ENCODE measurements at regions not wholly inside any gene's neighbourhood (a gene's known extent, or its start where the extent isn't known, plus 50 kb on each side); places are given as distances from the start of the nearest gene placed in this dataset.

DNA sequence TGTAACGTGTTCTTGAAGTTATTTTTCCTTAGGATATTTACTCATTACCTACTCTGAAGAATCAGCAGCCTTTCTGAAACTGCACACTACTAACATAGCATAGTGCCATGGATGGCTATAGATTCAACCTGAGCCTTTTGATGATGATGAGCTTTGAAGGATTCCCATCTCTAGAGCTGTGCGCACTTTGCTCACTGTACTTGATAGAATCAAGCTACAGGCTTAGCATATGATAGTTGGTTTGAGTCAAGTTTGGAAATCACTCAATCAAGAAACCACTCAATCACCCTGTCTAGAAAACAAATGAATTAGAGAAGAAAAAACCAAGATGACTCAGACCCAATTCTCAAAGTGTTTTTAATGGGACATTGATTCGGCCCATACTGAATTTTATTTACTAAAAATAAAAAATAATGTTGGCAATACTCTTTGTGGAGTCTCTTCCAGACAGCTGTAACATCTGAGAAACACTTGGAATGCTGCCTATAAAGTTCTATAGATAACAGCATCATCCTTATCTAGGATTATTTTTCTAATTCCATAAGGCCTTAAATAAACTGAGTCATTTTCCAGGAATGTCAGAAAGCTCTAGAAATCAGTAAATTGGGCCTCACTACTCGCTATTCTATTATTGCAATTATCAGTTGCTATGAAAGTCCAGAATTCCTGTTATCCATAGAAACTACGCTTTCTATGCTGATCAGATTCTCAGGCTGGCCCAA lies 259.0 kb upstream of the ERBB4 start:
- TF ChIP-seq, protein P1, sequence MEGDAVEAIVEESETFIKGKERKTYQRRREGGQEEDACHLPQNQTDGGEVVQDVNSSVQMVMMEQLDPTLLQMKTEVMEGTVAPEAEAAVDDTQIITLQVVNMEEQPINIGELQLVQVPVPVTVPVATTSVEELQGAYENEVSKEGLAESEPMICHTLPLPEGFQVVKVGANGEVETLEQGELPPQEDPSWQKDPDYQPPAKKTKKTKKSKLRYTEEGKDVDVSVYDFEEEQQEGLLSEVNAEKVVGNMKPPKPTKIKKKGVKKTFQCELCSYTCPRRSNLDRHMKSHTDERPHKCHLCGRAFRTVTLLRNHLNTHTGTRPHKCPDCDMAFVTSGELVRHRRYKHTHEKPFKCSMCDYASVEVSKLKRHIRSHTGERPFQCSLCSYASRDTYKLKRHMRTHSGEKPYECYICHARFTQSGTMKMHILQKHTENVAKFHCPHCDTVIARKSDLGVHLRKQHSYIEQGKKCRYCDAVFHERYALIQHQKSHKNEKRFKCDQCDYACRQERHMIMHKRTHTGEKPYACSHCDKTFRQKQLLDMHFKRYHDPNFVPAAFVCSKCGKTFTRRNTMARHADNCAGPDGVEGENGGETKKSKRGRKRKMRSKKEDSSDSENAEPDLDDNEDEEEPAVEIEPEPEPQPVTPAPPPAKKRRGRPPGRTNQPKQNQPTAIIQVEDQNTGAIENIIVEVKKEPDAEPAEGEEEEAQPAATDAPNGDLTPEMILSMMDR (IDR thresholded peaks at IDR 0.05): no peak

DNA sequence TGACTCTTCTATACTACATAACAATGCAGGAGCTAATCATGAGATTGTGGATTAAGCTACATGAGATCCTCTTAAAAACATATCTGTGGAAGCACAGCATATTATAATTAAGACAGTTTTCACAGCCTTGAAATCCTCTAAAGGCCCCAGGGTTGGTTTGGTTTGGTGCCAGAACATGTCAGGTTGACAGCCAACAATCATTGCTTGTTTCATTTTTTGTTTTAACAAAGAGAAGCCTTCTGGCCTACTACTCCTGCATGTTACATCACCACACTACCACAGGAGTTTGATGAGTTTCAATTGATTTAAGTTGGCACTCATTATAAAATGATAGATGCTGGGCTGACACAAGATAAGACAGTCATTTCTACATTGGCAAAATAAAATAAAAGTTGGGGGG lies 255.9 kb upstream of the ERBB4 start:
- TF ChIP-seq, protein P1 (IDR thresholded peaks at IDR 0.05): no peak

DNA sequence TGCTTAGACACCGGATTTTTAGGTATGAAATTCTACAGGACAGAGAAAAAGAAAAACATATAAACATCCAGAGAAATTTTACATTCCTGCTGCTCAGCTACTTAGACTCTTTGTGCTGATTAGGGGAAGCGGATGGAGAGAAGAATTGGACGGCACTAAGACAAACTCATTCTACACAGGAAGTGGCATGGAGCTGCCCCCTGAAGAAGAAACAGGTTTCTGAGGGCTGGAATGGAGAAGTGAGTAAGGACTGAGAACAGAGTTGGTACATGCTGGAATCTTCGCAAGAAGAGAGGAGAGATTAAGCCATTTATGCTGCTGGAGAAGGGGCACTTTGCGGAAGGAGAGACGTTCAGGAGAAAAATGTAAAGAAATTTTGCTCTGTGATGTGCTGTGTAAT lies 253.0 kb upstream of the ERBB4 start:
- TF ChIP-seq, protein P1 (IDR thresholded peaks at IDR 0.05): no peak

DNA sequence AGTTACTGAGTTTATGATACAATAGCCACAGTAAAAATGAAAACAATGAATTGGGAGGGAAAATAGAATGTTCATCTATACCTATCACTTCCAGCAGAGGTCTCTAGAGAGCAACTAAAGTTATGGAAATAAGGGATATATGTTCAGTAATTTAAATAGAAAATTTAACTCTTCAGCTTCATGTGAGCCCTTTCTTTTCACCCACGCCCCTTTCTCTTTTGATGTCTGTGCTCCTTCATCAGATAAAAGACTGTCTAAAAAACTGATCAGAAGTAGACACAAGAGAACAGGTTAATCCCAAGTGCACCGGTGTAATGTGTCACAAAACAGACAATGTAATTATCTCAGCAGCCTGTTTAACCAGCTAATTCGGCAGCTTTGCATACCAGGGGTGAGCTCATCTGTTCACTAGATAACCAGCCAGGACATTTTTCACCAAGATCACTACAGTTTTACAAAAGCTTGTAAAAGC lies 238.5 kb upstream of the ERBB4 start:
- TF ChIP-seq, protein P1 (IDR thresholded peaks at IDR 0.05): peak; percentile 54; the same call in 1 of the 2 replicates

DNA sequence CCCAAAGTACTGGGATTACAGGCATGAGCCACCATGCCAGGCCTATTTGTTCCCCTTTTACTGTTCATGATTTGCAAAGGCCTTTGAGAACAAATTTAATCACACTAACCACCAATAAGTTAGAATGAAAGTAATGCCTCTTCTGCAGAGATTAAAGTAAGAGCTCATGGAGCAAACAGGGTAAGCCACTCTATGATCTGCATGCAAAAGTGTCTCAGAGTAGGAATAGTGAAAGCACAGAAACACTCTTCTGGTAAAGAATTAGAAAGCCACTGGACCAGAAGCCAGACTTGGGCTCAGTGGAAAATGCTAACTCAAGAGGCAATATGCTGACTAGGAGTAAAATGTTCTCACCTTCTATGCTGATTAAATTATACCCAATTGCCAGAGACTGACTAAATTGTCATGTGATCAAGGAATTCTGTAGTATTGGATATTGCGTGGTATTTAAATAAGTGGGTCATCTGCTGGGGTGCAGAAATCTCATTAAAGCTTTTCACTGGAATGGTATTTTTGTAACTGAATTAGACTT lies 235.3 kb upstream of the ERBB4 start:
- TF ChIP-seq, protein P1 (IDR thresholded peaks at IDR 0.05): no peak

DNA sequence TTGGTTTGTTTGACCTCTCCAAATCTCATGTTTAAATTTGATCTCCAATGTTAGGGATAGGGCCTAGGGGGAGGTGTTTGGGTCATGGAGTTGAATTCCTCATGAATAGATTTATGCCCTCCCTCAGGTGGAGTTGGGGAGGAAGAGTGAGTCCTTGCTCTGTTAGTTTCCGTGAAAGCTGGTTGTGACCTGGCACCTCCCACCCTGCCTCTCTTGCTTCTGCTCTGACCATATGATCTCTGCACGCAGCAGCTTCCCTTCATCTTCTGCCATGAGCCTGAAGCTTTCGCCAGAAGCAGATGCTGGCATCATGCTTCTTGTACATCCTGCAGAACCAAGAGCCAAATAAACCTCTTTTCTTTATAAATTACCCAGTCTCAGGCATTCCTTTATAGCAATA lies 231.6 kb upstream of the ERBB4 start:
- TF ChIP-seq, protein P1 (IDR thresholded peaks at IDR 0.05): no peak

DNA sequence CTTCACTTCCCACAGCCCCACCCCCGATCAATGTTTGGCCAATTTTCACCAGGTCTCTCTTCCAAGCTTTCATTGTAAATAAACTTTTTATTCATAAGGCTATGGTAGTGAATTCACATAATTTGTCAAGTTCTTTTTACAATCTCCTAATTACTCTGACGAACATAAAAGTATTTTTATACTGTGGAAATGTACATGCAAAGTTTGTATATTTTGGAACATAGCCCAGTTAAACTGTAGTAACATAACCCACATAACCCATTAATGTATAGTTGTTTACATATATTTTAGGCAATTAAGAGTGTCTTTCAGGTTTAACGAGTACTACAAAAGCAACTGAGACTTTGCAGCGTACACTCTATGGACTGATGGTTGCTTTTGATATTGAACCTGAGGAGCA lies 228.3 kb upstream of the ERBB4 start:
- TF ChIP-seq, protein P1 (IDR thresholded peaks at IDR 0.05): no peak

Data from LNCAP (cell line).